Osteocyte (in vitro differentiated cells): ENCODE measurements at regions not wholly inside any gene's neighbourhood (a gene's known extent, or its start where the extent isn't known, plus 50 kb on each side); places are given as distances from the start of the nearest gene placed in this dataset.
"Not testable (repeated sequence)": the region's sequence is repeated elsewhere in the genome, so short reads cannot be mapped to it uniquely, and the experiment has no call there.

Experiments
- DNase-seq: peaks from one replicate; pipeline ENCODE4 v3.0.0; 2021; ENCODE audit warnings: mixed read lengths; ENCODE audit not compliant: unreplicated experiment; ENCODE audit errors: extremely low spot score
- H3K27ac Mint-ChIP-seq: one replicate; pipeline ENCODE4 v1.8.0; 2021; ENCODE audit warnings: mild to moderate bottlenecking, mixed read lengths; ENCODE audit not compliant: unreplicated experiment
- H3K27me3 Mint-ChIP-seq: one replicate; pipeline ENCODE4 v1.8.0; 2021; ENCODE audit warnings: mixed read lengths; ENCODE audit not compliant: unreplicated experiment
- H3K36me3 Mint-ChIP-seq: one replicate; pipeline ENCODE4 v1.8.0; 2021; ENCODE audit warnings: mixed read lengths; ENCODE audit not compliant: unreplicated experiment
- H3K4me1 Mint-ChIP-seq: one replicate; pipeline ENCODE4 v1.8.0; 2021; ENCODE audit warnings: mixed read lengths; ENCODE audit not compliant: unreplicated experiment
- H3K4me3 Mint-ChIP-seq: one replicate; pipeline ENCODE4 v1.8.0; 2021; ENCODE audit warnings: mild to moderate bottlenecking, moderate library complexity, mixed read lengths; ENCODE audit not compliant: unreplicated experiment
- H3K9me3 Mint-ChIP-seq: one replicate; pipeline ENCODE4 v1.8.0; 2021; ENCODE audit warnings: mixed read lengths; ENCODE audit not compliant: unreplicated experiment
- CTCF ChIP-seq: fragments of 200-600 bp; sonication (generic); IDR thresholded peaks from 2 replicates; pipeline ENCODE4 v1.5.0; 2021; ENCODE audit warnings: antibody characterized with exemption, mild to moderate bottlenecking, moderate library complexity

DNA sequence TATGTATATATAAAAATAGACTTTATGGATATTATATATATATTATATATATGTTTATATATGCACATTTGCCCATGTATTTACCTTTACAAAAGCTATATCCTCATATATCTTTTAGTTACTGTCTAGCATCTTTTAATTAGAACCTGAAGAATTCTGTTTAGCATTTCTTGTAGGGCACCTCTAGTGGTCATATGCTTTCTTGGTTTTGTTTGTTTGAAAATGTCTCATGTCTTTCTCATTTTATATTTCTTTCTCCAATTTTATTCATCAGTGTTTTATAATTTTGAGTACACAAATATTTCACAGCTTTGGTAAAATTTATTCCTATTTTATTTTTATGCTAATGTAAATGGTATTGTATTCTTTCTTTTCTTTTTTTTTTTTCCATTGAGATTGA is 70.3 kb upstream of the SPIN4 start:
- no peak for DNase-seq
- no peak for TF ChIP-seq CTCF
- Mint-ChIP-seq H3K4me3 (no peak overlapping the region), H3K27ac (no peak overlapping the region), H3K9me3 (peaks cover 41% of the 10 kb centered on the region), H3K36me3 (peaks cover 11% of the 10 kb centered on the region), H3K27me3 (no peaks in the 10 kb centered on the region), H3K4me1 (no peaks in the 10 kb centered on the region)

DNA sequence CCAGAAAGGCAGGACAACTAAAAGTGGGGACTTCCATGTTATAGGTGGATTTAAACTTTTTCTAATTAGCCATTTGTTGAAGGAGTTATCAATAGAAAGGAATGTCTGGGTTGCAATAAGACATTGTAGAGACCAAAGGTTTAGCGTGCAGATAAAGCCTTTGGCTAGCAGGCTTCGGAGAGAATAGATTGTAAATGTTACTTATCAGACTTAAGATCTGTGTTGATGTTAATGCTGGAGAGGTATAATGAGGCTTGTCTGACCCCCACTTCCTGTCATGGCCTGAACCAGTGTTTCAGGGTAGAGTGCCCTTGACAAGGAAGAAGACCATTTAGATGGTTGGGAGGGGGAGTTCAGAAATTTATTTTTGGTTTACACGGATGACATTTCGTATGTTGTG is 67.1 kb upstream of the SPIN4 start:
- H3K4me3 Mint-ChIP-seq: no peak overlapping the region
- TF ChIP-seq CTCF: no peak
- peaks cover 36% of the 10 kb centered on the region for H3K9me3 Mint-ChIP-seq
- H3K27ac Mint-ChIP-seq: no peak overlapping the region
- peaks cover 4% of the 10 kb centered on the region for H3K36me3 Mint-ChIP-seq
- H3K4me1 Mint-ChIP-seq: no peaks in the 10 kb centered on the region
- no peaks in the 10 kb centered on the region for H3K27me3 Mint-ChIP-seq
- no peak for DNase-seq

GRCh38 chrX:63417649-63418048 is 66.5 kb upstream of the SPIN4 start:
- H3K4me1 Mint-ChIP-seq: no peaks in the 10 kb centered on the region
- H3K27me3 Mint-ChIP-seq: no peaks in the 10 kb centered on the region
- peaks cover 36% of the 10 kb centered on the region for H3K9me3 Mint-ChIP-seq
- no peak for DNase-seq
- no peak overlapping the region for H3K4me3 Mint-ChIP-seq
- peaks cover under 1% of the 10 kb centered on the region for H3K36me3 Mint-ChIP-seq
- no peak for TF ChIP-seq CTCF
- H3K27ac Mint-ChIP-seq: no peak overlapping the region

GRCh38 chrX:63409934-63410333 is 58.8 kb upstream of the SPIN4 start:
- not testable (repeated sequence) for DNase-seq, H3K27ac Mint-ChIP-seq, H3K4me3 Mint-ChIP-seq, H3K36me3 Mint-ChIP-seq, H3K4me1 Mint-ChIP-seq, H3K27me3 Mint-ChIP-seq
- peaks cover 33% of the 10 kb centered on the region for H3K9me3 Mint-ChIP-seq

DNA sequence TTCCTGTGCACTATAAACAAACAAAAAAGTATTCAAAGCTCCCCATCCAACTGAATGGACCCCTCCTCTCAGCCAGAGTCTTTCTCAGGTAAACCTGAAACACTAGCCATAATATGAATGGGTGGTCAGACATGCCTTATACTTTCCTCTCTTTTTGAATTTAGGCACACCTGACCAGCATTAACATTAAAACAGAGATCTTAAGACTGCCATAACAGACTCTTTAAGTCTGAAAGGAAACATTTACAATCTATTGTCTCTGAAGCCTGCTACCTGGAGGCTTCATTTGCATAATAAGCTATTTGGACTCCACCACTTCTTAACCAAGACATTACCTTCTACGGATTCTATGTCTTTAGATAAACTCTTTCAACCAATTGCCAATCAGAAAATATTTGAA is 56.9 kb upstream of the SPIN4 start:
- TF ChIP-seq CTCF: no peak
- no peaks in the 10 kb centered on the region for H3K4me1 Mint-ChIP-seq
- H3K9me3 Mint-ChIP-seq: peaks cover 41% of the 10 kb centered on the region
- H3K36me3 Mint-ChIP-seq: no peaks in the 10 kb centered on the region
- no peak overlapping the region for H3K4me3 Mint-ChIP-seq
- no peak overlapping the region for H3K27ac Mint-ChIP-seq
- no peak for DNase-seq
- H3K27me3 Mint-ChIP-seq: no peaks in the 10 kb centered on the region

- H3K27me3 Mint-ChIP-seq: no peaks in the 10 kb centered on the region
- no peak for DNase-seq
- H3K9me3 Mint-ChIP-seq: peaks cover 40% of the 10 kb centered on the region
- H3K27ac Mint-ChIP-seq: no peak overlapping the region
- no peaks in the 10 kb centered on the region for H3K4me1 Mint-ChIP-seq
- H3K4me3 Mint-ChIP-seq: no peak overlapping the region
- H3K36me3 Mint-ChIP-seq: no peaks in the 10 kb centered on the region
- no peak for TF ChIP-seq CTCF
Observed at GRCh38 chrX:63404332-63404731, 53.2 kb upstream of the SPIN4 start.
